Gastrocnemius medialis (tissue), 4 donors: ENCODE measurements at regions not wholly inside any gene's neighbourhood (a gene's known extent, or its start where the extent isn't known, plus 50 kb on each side); places are given as distances from the start of the nearest gene placed in this dataset.

Experiments
- ATAC-seq, 2 donors: fragments of 150-250 bp; one replicate each; pipeline ENCODE4 v1.9.1; 2016
- DNase-seq, 2 donors: peaks; one replicate each; pipeline ENCODE4 v3.0.0-alpha.2; 2019
- H3K27ac ChIP-seq, 4 donors: fragments of 200-600 bp; sonication (generic); 1 replicate in 1 of 4; 2 replicates in 3 of 4; pipeline ENCODE4 v1.5.1; 2016 to 2018; ENCODE audit warnings: mild to moderate bottlenecking in 2 of 4, moderate library complexity in 1 of 4
- H3K27me3 ChIP-seq, 3 donors: fragments of 200-600 bp; sonication (generic) in 2 of 3; 1 replicate in 1 of 3; 2 replicates in 2 of 3; pipeline versions ENCODE4 v1.5.1 to v1.6.0; 2016 to 2019; ENCODE audit warnings: mild to moderate bottlenecking in 1 of 3, moderate library complexity in 1 of 3
- H3K36me3 ChIP-seq, 2 donors: fragments of 200-600 bp; sonication (generic) in 1 of 2; one replicate each; pipeline ENCODE4 v1.5.1; 2017 to 2018
- H3K4me1 ChIP-seq, 2 donors: fragments of 200-600 bp; sonication (generic) in 1 of 2; one replicate each; pipeline ENCODE4 v1.5.1; 2016 to 2017; ENCODE audit warnings: mild to moderate bottlenecking in 2 of 2
- H3K4me3 ChIP-seq, 4 donors: fragments of 200-600 bp; sonication (generic) in 3 of 4; 1 replicate in 1 of 4; 2 replicates in 3 of 4; pipeline ENCODE4 v1.5.1; 2016 to 2019; ENCODE audit warnings: mild to moderate bottlenecking in 2 of 4
- H3K9me3 ChIP-seq, 3 donors: fragments of 200-600 bp; sonication (generic) in 2 of 3; 1 replicate in 1 of 3; 2 replicates in 2 of 3; pipeline ENCODE4 v1.5.1; 2016 to 2019
- POLR2A ChIP-seq, 2 donors: fragments of 450-650 bp; IDR thresholded peaks; one replicate each; pipeline ENCODE4 v1.6.1; 2017; ENCODE audit warnings: antibody characterized with exemption in 2 of 2, mild to moderate bottlenecking in 2 of 2, moderate library complexity in 2 of 2
- in situ Hi-C, 4 donors: fragments of 200-750 bp; cut with MboI; loops; one replicate each; pipeline versions ENCODE4 v1.15.0 to v1.8.0; 2017; ENCODE audit warnings: low sequenced_read_pairs in 4 of 4
- intact Hi-C: fragments of 100-400 bp; cut with DNase I; formaldehyde crosslinking; loops from one replicate; pipeline ENCODE4 v1.15.1; 2023; ENCODE audit warnings: low total_unique reads
- TF ChIP-seq, protein P1 (sequence below), 5 experiments: fragments of 450-650 bp in 3 of 5; fragments of 200-600 bp in 2 of 5; sonication (generic) in 2 of 5; IDR thresholded peaks in 4 of 5; conservative IDR thresholded peaks in 1 of 5; 1 replicate in 4 of 5; 2 replicates in 1 of 5; pipeline ENCODE4 v1.5.1; 2016 to 2019; ENCODE audit warnings: antibody characterized with exemption in 5 of 5, mild to moderate bottlenecking in 3 of 5, moderate library complexity in 3 of 5

GRCh38 chr6:111978532-111979149, 75.3 kb upstream of the CCN6 start:
- no peak overlapping the region for H3K27ac ChIP-seq
- ATAC-seq (no peak), DNase-seq (no peak)
- H3K36me3 ChIP-seq: no peaks in the 10 kb centered on the region
- H3K27me3 ChIP-seq: no peaks in the 10 kb centered on the region
- in situ Hi-C loops (no loop called here), intact Hi-C loops (no loop called here)
- H3K4me3 ChIP-seq: no peak overlapping the region
- TF ChIP-seq, protein P1, sequence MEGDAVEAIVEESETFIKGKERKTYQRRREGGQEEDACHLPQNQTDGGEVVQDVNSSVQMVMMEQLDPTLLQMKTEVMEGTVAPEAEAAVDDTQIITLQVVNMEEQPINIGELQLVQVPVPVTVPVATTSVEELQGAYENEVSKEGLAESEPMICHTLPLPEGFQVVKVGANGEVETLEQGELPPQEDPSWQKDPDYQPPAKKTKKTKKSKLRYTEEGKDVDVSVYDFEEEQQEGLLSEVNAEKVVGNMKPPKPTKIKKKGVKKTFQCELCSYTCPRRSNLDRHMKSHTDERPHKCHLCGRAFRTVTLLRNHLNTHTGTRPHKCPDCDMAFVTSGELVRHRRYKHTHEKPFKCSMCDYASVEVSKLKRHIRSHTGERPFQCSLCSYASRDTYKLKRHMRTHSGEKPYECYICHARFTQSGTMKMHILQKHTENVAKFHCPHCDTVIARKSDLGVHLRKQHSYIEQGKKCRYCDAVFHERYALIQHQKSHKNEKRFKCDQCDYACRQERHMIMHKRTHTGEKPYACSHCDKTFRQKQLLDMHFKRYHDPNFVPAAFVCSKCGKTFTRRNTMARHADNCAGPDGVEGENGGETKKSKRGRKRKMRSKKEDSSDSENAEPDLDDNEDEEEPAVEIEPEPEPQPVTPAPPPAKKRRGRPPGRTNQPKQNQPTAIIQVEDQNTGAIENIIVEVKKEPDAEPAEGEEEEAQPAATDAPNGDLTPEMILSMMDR (IDR thresholded peaks at IDR 0.05 in 4 of 5, conservative IDR thresholded peaks at IDR 0.05 in 1 of 5): no peak
- TF ChIP-seq POLR2A (IDR thresholded peaks at IDR 0.05): no peak
- H3K4me1 ChIP-seq: no peaks in the 10 kb centered on the region
- no peaks in the 10 kb centered on the region for H3K9me3 ChIP-seq

- intact Hi-C loops (no loop called here), in situ Hi-C loops (no loop called here)
- no peaks in the 10 kb centered on the region for H3K27me3 ChIP-seq
- TF ChIP-seq, protein P1 (IDR thresholded peaks at IDR 0.05 in 4 of 5, conservative IDR thresholded peaks at IDR 0.05 in 1 of 5): no peak
- TF ChIP-seq POLR2A (IDR thresholded peaks at IDR 0.05): no peak
- H3K9me3 ChIP-seq: no peaks in the 10 kb centered on the region
- no peak overlapping the region for H3K4me3 ChIP-seq
- no peaks in the 10 kb centered on the region for H3K36me3 ChIP-seq
- no peak overlapping the region for H3K27ac ChIP-seq
- no peaks in the 10 kb centered on the region for H3K4me1 ChIP-seq
- no peak for ATAC-seq
- no peak for DNase-seq
Observed at GRCh38 chr6:111979633-111980032, 74.3 kb upstream of the CCN6 start.

DNA sequence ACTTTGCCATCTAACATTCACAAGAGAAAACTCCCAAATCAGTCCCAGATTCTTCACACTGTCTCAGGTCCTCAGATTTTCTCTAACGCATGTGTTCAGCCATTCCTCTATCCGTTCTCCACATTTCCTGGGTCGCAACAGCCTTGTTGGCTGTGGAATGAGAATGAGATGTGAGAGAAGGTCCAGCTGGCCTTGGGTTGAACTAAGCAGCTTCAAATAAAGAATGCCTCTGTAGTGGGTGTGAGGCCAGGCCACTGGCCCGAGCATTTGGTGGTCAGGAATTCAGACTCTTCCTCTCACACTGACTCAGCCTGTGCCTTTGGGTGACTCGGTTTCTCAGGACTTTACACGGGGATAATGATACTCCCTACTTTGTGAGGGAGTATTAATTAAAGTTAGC, 73.8 kb upstream of the CCN6 start:
- intact Hi-C loops (no loop called here), in situ Hi-C loops (no loop called here)
- no peak overlapping the region for H3K27ac ChIP-seq
- no peak for ATAC-seq
- no peak overlapping the region for H3K4me3 ChIP-seq
- no peaks in the 10 kb centered on the region for H3K9me3 ChIP-seq
- no peaks in the 10 kb centered on the region for H3K27me3 ChIP-seq
- no peaks in the 10 kb centered on the region for H3K36me3 ChIP-seq
- DNase-seq: no peak
- no peaks in the 10 kb centered on the region for H3K4me1 ChIP-seq
- no peak for TF ChIP-seq POLR2A (IDR thresholded peaks at IDR 0.05)
- TF ChIP-seq, protein P1 (IDR thresholded peaks at IDR 0.05 in 4 of 5, conservative IDR thresholded peaks at IDR 0.05 in 1 of 5): no peak

DNA sequence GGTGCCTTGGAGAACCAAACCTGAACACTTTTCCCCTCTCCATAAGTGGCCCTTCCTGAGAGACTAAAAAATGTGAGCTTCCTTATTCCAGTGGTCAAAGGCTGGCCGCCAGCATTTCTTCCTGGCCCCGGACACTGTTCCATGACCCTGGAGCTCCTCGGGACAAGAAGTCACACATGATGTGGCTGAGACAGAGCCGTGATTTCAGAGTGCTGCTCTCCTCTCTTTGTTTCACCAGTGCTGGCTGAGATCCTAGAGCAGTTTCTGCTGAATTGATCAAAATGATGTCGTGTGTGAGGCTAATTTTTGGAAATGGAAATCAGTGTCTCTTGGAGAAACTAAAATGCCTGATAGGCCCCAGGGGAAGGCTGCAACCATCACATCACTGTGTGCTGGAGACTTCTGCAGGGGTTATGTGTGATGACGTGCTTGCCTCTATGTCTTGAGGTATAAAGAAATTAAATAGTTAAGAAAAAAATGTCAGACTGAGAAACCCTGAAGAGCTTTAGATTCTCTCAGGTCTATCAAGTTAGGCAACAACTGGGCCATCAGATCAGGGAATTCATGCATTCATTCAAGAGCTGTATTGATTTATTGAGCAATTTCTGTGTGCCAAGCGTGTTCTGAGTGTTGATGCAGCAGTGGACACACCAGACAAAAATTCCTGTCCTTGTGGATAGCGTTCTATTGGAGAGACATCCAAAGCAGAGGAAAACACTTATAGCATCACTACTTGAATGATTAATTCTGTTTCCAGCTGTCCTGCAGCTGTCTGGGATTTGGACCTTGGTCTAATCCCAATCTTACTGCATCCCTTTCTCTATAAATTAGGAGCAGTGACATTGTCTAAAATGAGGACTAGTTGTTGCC, 72.7 kb upstream of the CCN6 start:
- Histone ChIP-seq H3K4me1 (no peaks in the 10 kb centered on the region), H3K4me3 (no peak overlapping the region), H3K27me3 (no peaks in the 10 kb centered on the region), H3K36me3 (no peaks in the 10 kb centered on the region), H3K9me3 (no peaks in the 10 kb centered on the region), H3K27ac (no peak overlapping the region)
- ATAC-seq (peak; percentile 33 to 62), DNase-seq (peak in 1 of 2 donors; percentile 32)
- intact Hi-C loops: no loop called here
- TF ChIP-seq, protein P1 (IDR thresholded peaks at IDR 0.05 in 4 of 5, conservative IDR thresholded peaks at IDR 0.05 in 1 of 5): no peak
- TF ChIP-seq POLR2A (IDR thresholded peaks at IDR 0.05): no peak
- in situ Hi-C loops: no loop called here
